ENCODE measurements at regions not wholly inside any gene's neighbourhood (a gene's known extent, or its start where the extent isn't known, plus 50 kb on each side); places are given as distances from the start of the nearest gene placed in this dataset.

DNA sequence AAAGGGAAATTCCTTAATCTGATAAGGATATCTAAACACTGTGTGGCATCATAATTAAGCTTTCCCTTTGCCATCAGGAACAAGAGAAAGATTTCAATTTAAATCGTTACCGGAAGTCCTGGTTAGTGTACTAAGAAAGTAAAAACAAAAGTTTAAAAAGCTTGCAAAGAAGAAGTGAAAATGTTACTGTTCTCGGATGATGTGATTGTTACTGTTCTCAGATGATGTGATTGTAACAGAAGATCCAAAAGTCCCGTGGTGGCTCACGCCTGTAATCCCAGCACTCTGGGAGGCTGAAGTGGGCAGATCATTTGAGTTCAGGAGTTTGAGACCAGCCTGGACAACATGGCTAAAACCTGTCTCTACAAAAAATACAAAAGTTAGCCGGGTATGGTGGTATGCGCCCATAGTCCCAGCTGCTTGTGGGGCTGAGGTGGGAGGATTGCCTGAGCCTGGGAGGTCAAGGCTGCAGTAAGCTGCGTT, 62.5 kb downstream of the RGS12 start:
- TF ChIP-seq, protein P1, sequence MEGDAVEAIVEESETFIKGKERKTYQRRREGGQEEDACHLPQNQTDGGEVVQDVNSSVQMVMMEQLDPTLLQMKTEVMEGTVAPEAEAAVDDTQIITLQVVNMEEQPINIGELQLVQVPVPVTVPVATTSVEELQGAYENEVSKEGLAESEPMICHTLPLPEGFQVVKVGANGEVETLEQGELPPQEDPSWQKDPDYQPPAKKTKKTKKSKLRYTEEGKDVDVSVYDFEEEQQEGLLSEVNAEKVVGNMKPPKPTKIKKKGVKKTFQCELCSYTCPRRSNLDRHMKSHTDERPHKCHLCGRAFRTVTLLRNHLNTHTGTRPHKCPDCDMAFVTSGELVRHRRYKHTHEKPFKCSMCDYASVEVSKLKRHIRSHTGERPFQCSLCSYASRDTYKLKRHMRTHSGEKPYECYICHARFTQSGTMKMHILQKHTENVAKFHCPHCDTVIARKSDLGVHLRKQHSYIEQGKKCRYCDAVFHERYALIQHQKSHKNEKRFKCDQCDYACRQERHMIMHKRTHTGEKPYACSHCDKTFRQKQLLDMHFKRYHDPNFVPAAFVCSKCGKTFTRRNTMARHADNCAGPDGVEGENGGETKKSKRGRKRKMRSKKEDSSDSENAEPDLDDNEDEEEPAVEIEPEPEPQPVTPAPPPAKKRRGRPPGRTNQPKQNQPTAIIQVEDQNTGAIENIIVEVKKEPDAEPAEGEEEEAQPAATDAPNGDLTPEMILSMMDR (conservative IDR thresholded peaks at IDR 0.05; ENCODE audit: low read depth, low read length) = no peak
- TF ChIP-seq EZH2 (IDR thresholded peaks at IDR 0.05; ENCODE audit: low read length, unreplicated experiment) (no peak), EZH2phosphoT487 (IDR thresholded peaks at IDR 0.05; ENCODE audit: borderline replicate concordance, low read length) (no peak)
